22Rv1 (cell line): ENCODE measurements at regions not wholly inside any gene's neighbourhood (a gene's known extent, or its start where the extent isn't known, plus 50 kb on each side); places are given as distances from the start of the nearest gene placed in this dataset.
"Not testable (repeated sequence)": the region's sequence is repeated elsewhere in the genome, so short reads cannot be mapped to it uniquely, and the experiment has no call there.

Experiments used
- ZFX ChIP-seq: fragments of 450-650 bp; IDR thresholded peaks from 2 replicates; pipeline ENCODE4 v1.6.1; 2017; ENCODE audit warnings: antibody characterized with exemption, borderline replicate concordance
- TF ChIP-seq, protein P1 (sequence below): fragments of 450-650 bp; IDR thresholded peaks from 2 replicates; pipeline ENCODE4 v1.5.1; 2017; ENCODE audit warnings: mild to moderate bottlenecking

DNA sequence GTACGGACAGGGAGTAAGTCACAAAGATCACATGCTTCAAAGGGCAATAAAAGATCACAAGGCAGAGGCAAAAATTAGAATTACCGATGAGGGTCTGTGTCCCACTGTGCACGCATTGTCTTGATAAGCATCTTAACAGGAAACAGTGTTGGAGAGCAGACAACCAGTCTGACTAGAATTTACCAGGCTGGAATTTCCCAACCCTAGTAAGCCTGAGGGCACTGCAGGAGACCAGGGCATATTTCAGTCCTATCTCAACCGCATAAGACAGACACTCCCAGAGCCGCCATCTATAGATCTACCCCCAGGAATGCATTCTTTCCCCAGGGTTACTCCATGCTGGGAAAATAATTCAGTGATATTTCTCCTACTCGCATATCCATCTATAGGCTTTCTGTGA, 66.2 kb upstream of the MAGEB2 start:
- TF ChIP-seq, protein P1, sequence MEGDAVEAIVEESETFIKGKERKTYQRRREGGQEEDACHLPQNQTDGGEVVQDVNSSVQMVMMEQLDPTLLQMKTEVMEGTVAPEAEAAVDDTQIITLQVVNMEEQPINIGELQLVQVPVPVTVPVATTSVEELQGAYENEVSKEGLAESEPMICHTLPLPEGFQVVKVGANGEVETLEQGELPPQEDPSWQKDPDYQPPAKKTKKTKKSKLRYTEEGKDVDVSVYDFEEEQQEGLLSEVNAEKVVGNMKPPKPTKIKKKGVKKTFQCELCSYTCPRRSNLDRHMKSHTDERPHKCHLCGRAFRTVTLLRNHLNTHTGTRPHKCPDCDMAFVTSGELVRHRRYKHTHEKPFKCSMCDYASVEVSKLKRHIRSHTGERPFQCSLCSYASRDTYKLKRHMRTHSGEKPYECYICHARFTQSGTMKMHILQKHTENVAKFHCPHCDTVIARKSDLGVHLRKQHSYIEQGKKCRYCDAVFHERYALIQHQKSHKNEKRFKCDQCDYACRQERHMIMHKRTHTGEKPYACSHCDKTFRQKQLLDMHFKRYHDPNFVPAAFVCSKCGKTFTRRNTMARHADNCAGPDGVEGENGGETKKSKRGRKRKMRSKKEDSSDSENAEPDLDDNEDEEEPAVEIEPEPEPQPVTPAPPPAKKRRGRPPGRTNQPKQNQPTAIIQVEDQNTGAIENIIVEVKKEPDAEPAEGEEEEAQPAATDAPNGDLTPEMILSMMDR = not testable (repeated sequence)
- not testable (repeated sequence) for TF ChIP-seq ZFX
